ENCODE measurements at regions not wholly inside any gene's neighbourhood (a gene's known extent, or its start where the extent isn't known, plus 50 kb on each side); places are given as distances from the start of the nearest gene placed in this dataset.

- TF ChIP-seq, protein P1, sequence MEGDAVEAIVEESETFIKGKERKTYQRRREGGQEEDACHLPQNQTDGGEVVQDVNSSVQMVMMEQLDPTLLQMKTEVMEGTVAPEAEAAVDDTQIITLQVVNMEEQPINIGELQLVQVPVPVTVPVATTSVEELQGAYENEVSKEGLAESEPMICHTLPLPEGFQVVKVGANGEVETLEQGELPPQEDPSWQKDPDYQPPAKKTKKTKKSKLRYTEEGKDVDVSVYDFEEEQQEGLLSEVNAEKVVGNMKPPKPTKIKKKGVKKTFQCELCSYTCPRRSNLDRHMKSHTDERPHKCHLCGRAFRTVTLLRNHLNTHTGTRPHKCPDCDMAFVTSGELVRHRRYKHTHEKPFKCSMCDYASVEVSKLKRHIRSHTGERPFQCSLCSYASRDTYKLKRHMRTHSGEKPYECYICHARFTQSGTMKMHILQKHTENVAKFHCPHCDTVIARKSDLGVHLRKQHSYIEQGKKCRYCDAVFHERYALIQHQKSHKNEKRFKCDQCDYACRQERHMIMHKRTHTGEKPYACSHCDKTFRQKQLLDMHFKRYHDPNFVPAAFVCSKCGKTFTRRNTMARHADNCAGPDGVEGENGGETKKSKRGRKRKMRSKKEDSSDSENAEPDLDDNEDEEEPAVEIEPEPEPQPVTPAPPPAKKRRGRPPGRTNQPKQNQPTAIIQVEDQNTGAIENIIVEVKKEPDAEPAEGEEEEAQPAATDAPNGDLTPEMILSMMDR (IDR thresholded peaks at IDR 0.05), result no peak
- no peak for TF ChIP-seq POLR2AphosphoS5 (IDR thresholded peaks at IDR 0.05)
- no peak for TF ChIP-seq POLR2A (IDR thresholded peaks at IDR 0.05)
Observed at GRCh38 chr17:77737442-77738265, 220.8 kb upstream of the TNRC6C start.

Measured in breast epithelium (tissue), 3 donors.